Upper lobe of left lung (tissue), 4 donors: ENCODE measurements at regions not wholly inside any gene's neighbourhood (a gene's known extent, or its start where the extent isn't known, plus 50 kb on each side); places are given as distances from the start of the nearest gene placed in this dataset.

Source experiments
- CTCF ChIP-seq, 6 experiments: fragments of 450-650 bp in 4 of 6; fragments of 200-600 bp in 2 of 6; sonication (generic) in 2 of 6; IDR thresholded peaks; one replicate each; pipeline ENCODE4 v1.5.1; 2016 to 2019; ENCODE audit warnings: antibody characterized with exemption in 6 of 6
- POLR2A ChIP-seq, 4 donors: fragments of 450-650 bp; IDR thresholded peaks; one replicate each; pipeline ENCODE4 v1.5.1; 2016 to 2017; ENCODE audit warnings: antibody characterized with exemption in 4 of 4, mild to moderate bottlenecking in 2 of 4

DNA sequence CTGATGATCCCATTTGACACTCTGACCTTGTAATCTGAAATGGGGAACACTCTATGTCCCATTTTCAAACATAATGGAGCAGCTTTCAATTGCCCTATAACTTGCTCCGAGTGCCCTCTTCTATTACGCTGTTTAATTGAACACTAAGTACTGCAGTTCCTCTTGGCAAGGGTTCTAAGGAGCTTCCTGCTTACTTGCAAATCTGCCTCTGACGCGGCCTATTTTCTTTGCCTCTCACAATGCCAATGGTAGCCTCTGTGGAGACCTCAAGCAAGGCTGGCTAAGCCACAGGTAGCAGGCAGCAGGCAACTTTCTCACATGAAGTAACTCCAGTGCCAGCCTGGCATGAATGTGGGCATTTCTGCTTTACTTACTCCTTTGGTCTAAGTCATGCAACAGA lies 443.4 kb upstream of the TRPC7 start:
- TF ChIP-seq CTCF (IDR thresholded peaks at IDR 0.05) (no peak), POLR2A (IDR thresholded peaks at IDR 0.05) (no peak)
